GM20431 (cell line): ENCODE measurements at regions not wholly inside any gene's neighbourhood (a gene's known extent, or its start where the extent isn't known, plus 50 kb on each side); places are given as distances from the start of the nearest gene placed in this dataset.
"Not testable (repeated sequence)": the region's sequence is repeated elsewhere in the genome, so short reads cannot be mapped to it uniquely, and the experiment has no call there.

Experiments
- in situ Hi-C: fragments of 300-500 bp; cut with MseI, MboI; formaldehyde crosslinking; loops from one replicate; pipeline ENCODE4 v1.15.0; 2020; ENCODE audit warnings: low sequenced_read_pairs; ENCODE audit not compliant: unreplicated experiment

GRCh38 chr12:9450127-9450567 is 157.6 kb downstream of the KLRB1 start:
- in situ Hi-C loops = not testable (repeated sequence)

- in situ Hi-C loops = not testable (repeated sequence)
Observed at GRCh38 chr12:9449657-9450126, 158.0 kb downstream of the KLRB1 start.

DNA sequence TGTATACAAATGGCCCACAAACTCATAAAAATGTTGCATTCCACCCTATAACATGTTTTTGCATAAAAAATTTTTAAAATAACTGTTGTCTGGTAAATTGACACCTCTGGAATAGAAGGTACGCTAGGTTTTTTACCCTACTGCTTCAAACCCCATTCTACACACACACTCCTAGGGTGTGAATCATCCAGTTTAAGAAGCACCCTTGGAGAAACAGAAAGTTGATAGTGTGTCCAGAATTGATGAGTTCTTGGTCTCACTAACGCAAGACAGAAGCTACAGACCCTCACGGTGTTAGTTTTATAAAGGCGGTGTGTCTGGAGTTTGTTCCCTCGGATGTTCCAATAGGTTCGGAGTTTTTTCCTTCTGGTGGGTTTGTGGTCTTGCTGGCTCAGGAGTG is 158.5 kb downstream of the KLRB1 start:
- in situ Hi-C loops = no loop called here

- in situ Hi-C loops = not testable (repeated sequence)
Observed at GRCh38 chr12:9448648-9449047, 159.1 kb downstream of the KLRB1 start.

DNA sequence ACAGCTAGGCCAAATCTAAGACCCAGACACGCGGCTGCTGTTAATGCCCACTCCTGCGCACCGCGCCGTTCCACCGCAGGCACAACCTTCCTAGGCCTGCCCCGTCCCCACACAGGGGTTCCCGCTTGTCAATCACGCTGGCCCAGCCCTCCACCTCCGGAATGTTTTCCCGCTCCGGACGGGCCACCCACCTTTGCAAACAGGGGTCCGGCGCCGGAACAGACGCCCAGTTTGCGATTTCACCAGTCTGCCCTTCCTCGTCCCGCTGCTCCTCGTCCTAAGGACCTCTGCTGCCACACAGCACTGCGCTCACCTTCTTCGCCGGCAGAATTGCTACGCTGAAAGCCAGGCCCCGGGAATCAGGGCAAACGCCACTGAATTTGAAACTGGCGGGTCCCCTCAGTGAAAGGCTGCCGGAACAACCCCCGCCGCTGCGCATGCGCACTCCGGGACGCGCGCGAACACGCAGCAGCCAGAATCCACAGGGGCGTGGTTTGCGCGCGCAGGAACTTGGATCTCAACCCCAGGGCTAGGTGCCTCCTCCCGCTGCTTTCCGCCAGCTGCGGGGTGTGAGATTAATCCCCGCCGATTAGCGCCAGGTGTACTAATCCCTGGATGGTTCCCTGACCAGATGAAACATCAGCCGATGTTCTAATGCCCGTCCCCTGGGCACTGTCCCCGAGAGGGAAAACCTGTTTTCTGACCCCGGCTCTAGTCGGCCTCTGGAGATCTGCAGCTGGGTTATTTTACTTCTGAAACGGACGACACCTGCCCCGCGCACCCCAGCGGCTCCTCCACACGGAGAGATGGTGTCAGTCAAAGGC is 159.7 kb downstream of the KLRB1 start:
- in situ Hi-C loops = not testable (repeated sequence)

GRCh38 chr12:9446883-9447761 is 160.6 kb downstream of the KLRB1 start:
- in situ Hi-C loops = not testable (repeated sequence)

DNA sequence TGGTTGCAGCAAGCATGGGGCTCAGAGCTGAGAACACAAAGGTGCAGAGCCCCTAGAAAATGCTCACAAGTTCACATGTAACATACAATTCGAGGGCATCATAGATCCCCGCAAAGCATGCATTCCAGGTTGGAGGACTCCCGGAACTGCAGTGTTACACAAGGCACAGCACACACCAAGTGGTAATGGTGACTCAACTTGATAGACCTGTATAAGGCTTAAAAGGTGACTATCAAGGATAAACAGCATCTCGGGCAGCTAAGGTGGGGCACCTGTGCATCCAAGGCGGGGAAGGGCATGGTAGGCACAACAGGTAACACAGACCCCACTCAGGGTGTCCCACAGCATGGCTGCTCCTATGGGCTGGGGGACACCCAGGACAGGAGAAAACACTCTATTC is 167.3 kb downstream of the KLRB1 start:
- in situ Hi-C loops = not testable (repeated sequence)

DNA sequence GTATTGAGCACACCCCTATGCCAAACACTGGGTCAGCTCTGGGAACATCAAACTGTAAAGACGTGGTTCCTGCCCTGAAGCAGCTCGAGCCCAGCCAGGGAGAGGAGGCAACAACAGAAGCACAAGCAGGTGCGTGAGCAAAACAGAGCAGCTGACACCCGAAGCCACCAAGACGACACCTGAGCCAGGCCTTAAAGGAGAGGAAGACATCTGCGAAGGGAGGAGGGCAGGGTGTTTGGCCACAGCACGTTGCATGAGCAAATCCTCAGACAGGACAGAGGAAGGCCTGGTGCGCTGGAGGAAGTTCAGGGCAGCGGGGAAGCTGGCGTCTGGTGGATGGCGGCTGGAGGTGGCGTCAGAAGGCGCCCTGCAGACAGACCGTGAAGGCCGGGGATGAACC is 172.0 kb downstream of the KLRB1 start:
- in situ Hi-C loops = not testable (repeated sequence)

GRCh38 chr12:9430385-9430784 is 177.3 kb downstream of the KLRB1 start:
- in situ Hi-C loops = not testable (repeated sequence)

DNA sequence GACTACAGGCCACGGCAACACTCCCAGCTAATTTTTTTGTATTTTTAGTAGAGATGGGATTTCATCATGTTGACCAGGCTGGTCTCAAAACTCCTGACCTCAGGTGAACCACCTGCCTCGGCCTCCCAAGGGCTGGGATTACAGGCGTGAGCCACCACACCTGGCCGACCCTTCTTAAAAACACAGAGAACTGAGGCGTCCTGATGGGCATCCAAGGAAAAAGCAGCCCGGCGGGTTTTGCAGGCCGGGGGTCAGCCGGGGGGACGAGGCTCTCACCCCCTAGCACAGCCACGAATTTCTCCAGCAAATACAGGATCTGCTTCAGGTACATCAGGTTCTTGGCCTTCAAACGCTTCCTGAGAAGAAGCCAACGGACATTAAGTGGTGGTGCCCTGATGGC is 178.9 kb downstream of the KLRB1 start:
- in situ Hi-C loops = not testable (repeated sequence)

DNA sequence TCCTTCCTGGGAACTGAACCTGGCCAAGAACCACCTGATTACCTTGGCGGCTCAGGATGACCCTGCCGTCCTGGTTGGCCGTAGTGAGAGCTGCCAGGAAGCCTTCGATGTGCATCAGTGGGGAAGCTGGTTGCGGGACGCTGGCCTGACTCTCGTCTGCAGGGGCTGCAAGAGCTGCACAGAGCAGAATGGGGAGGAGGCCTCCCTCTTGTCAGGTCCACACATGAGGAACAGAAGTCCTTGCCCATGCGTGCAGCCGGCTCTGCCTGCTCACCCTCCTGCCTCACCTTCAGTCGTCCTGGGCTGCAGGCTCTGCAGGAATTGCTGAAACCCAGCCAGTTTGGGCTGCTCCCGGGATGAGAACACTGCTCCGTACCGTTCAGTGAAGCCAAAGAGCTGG is 182.3 kb downstream of the KLRB1 start:
- in situ Hi-C loops = not testable (repeated sequence)

DNA sequence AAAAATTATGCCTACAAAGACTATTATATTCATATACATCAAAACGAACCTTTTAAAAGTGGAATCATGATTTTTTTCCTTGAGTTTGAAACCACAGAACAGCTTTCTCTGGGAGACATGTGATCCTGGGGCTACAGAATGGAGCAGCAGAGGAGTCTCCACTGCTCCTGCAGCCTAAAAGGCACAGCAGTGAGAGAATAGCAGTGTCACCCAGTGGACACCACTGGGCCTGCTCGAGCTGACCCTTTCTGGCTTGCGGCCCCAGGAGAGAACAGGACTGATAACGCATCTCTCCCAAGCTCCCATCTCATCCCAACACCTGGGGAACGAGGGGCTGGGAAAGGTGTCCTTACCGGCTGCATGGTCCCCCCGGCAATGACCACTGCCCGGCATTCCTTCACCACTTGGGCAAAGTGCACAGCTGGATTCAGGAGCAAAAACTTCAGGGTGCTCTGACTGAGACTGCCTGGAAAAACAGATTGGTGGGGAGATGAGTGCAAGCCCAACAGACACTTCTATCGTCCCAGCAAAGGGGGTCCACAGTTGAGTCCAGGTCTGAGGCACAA is 183.5 kb downstream of the KLRB1 start:
- in situ Hi-C loops = not testable (repeated sequence)

- in situ Hi-C loops = not testable (repeated sequence)
Observed at GRCh38 chr12:9422689-9423088, 185.0 kb downstream of the KLRB1 start.

GRCh38 chr12:9421520-9422086 is 186.1 kb downstream of the KLRB1 start:
- in situ Hi-C loops = not testable (repeated sequence)

DNA sequence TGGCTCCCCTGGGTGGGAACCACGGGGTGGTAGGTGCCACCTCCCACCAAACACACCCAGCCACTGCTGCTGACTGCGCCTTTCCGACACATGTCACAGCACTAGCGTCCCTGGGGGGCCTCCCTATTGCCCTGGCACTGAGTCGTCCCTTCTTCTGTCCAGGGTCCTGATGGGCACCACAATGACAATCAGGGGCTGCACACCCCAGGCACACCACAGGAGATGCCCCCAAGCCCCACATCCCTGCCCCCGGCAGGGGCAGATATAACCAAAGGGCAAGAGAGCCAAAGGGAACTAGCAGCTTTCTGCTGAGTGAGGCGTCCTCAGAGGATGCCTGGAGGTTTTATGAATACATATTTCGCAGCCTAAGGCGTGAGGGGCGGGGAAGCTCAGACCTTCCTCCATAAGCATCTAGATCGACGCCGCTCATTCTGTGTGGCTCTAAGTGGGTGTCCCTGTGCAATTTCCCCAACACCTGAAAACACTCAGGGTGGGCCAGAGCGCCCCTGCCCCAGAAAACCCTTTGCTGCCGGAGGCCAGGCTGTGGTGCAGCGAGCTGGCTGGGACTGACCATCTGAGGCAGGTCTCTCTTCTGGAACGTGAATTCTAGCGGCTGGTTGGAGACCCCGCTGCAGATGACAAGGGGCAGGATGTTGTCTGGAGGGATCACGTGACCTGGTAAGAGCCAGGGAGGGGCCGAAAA is 186.7 kb downstream of the KLRB1 start:
- in situ Hi-C loops = not testable (repeated sequence)

- in situ Hi-C loops = not testable (repeated sequence)
Observed at GRCh38 chr12:9418669-9419041, 189.1 kb downstream of the KLRB1 start.

GRCh38 chr12:9417947-9418668 is 189.6 kb downstream of the KLRB1 start:
- in situ Hi-C loops = not testable (repeated sequence)

DNA sequence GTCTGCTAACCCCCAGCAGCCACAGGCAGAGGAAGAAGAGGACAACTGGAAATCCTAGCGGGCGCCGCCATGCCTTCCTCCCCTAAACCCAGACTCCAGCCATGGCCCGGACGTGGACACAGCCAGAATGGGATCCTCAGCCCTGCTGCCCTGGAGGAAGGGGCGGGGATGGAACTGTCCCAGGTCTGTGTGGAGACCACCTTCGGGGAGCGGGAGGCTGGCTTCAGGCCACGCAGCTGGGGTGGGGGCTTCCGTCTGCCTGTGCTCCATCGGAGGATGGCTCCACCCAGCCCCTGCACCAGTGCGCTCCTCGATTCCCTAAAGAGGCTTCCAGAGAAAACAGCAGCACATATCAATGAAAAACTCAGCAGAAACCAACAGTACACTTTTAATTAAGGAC is 190.4 kb downstream of the KLRB1 start:
- in situ Hi-C loops = not testable (repeated sequence)

DNA sequence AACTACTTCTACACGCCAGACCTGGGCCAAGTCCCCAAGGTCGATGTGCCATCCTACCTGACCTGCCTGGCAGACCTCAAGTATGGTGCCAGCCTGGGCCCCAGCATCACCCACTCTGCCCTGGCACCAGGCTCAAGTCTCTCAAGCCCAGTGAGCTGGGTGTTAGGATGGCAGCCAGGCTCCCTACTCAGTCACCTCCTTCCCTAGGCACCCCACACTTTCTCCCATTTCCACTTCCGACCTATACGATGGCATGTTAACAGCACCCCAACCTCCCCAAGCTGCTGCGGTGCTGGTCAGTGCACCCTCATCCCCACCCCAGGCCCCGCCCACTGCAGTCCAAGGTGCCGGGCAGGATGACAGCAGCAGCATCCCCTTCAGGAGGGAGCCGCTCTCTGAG is 191.4 kb downstream of the KLRB1 start:
- in situ Hi-C loops = not testable (repeated sequence)
